Panc1 (cell line): ENCODE measurements at regions not wholly inside any gene's neighbourhood (a gene's known extent, or its start where the extent isn't known, plus 50 kb on each side); places are given as distances from the start of the nearest gene placed in this dataset.

Experiments used
- POLR2AphosphoS5 ChIP-seq: IDR thresholded peaks from 2 replicates; pipeline ENCODE4 v1.6.1; 2012; ENCODE audit warnings: mild to moderate bottlenecking, low read depth, low read length, moderate library complexity
- SIN3A ChIP-seq: IDR thresholded peaks from 2 replicates; pipeline ENCODE4 v1.6.1; 2012; ENCODE audit warnings: low read depth, mild to moderate bottlenecking, low read length, moderate library complexity, borderline replicate concordance; ENCODE audit not compliant: insufficient read depth
- TCF7L2 ChIP-seq: IDR thresholded peaks from 2 replicates; pipeline ENCODE4 v1.6.1; 2011; ENCODE audit warnings: mild to moderate bottlenecking, low read depth, low read length, inconsistent platforms
- TF ChIP-seq, protein P1 (sequence below): fragments of 450-650 bp; IDR thresholded peaks from 2 replicates; pipeline ENCODE4 v1.5.1; 2017; ENCODE audit warnings: mild to moderate bottlenecking
- TF ChIP-seq, protein P2 (sequence below), 2 experiments: IDR thresholded peaks; 2 replicates each; pipeline ENCODE4 v1.6.1; 2011 to 2012; ENCODE audit warnings: low read depth in 2 of 2, control low read depth in 1 of 2, low read length in 1 of 2, mild to moderate bottlenecking in 1 of 2, moderate library complexity in 1 of 2; ENCODE audit not compliant: insufficient read depth in 1 of 2

DNA sequence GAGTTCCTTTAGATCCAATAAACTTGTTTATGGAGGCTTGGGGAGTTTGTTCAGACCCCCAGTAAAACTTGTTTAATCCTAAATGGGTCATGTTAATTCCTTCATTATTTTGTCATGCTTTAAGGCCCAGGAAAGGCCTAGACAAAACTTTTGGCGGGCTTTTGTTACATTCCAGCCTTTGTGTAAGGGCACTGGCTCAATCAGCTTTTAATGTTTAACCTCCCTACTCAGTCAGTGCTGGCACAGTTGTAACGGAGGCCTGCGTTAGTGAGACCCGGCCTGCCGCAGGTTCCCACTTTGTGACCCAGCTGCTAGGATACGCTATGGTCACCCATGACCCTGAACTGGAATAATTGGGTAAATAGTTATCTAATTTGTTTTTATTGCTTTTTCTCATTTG lies 59.2 kb downstream of the OXSM start:
- TF ChIP-seq, protein P1, sequence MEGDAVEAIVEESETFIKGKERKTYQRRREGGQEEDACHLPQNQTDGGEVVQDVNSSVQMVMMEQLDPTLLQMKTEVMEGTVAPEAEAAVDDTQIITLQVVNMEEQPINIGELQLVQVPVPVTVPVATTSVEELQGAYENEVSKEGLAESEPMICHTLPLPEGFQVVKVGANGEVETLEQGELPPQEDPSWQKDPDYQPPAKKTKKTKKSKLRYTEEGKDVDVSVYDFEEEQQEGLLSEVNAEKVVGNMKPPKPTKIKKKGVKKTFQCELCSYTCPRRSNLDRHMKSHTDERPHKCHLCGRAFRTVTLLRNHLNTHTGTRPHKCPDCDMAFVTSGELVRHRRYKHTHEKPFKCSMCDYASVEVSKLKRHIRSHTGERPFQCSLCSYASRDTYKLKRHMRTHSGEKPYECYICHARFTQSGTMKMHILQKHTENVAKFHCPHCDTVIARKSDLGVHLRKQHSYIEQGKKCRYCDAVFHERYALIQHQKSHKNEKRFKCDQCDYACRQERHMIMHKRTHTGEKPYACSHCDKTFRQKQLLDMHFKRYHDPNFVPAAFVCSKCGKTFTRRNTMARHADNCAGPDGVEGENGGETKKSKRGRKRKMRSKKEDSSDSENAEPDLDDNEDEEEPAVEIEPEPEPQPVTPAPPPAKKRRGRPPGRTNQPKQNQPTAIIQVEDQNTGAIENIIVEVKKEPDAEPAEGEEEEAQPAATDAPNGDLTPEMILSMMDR, result no peak
- no peak for TF ChIP-seq POLR2AphosphoS5
- TF ChIP-seq, protein P2, sequence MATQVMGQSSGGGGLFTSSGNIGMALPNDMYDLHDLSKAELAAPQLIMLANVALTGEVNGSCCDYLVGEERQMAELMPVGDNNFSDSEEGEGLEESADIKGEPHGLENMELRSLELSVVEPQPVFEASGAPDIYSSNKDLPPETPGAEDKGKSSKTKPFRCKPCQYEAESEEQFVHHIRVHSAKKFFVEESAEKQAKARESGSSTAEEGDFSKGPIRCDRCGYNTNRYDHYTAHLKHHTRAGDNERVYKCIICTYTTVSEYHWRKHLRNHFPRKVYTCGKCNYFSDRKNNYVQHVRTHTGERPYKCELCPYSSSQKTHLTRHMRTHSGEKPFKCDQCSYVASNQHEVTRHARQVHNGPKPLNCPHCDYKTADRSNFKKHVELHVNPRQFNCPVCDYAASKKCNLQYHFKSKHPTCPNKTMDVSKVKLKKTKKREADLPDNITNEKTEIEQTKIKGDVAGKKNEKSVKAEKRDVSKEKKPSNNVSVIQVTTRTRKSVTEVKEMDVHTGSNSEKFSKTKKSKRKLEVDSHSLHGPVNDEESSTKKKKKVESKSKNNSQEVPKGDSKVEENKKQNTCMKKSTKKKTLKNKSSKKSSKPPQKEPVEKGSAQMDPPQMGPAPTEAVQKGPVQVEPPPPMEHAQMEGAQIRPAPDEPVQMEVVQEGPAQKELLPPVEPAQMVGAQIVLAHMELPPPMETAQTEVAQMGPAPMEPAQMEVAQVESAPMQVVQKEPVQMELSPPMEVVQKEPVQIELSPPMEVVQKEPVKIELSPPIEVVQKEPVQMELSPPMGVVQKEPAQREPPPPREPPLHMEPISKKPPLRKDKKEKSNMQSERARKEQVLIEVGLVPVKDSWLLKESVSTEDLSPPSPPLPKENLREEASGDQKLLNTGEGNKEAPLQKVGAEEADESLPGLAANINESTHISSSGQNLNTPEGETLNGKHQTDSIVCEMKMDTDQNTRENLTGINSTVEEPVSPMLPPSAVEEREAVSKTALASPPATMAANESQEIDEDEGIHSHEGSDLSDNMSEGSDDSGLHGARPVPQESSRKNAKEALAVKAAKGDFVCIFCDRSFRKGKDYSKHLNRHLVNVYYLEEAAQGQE (IDR thresholded peaks at IDR 0.05; ENCODE audit: insufficient read depth in 1 of 2, low read depth in 2 of 2, low read length in 1 of 2), result no peak
- TF ChIP-seq TCF7L2, result no peak
- TF ChIP-seq SIN3A, result no peak
